IMR-90 (cell line): ENCODE measurements at regions not wholly inside any gene's neighbourhood (a gene's known extent, or its start where the extent isn't known, plus 50 kb on each side); places are given as distances from the start of the nearest gene placed in this dataset.

Experiments
- ATAC-seq: fragments of 200-7000 bp; cut with Tn5 transposase; 2 replicates; pipeline ENCODE4 v1.9.1; 2020; ENCODE audit warnings: low read depth, mild to moderate bottlenecking, moderate library complexity
- BruUV-seq: library from RNA; stranded (reverse); fragments of 400-500 nt; replicated peaks from 2 replicates; lab custom pipeline; 2021; lab: Mats Ljungman, UMichigan
- CTCF ChIA-PET: fragments of 300-600 bp; formaldehyde crosslinking; extraction: SDS; loops from one replicate; lab custom pipeline; 2021; ENCODE audit warnings: antibody characterized with exemption; lab: Yijun Ruan, JAX
- POLR2A ChIA-PET: fragments of 300-600 bp; sonication (Branson Sonifier 250); formaldehyde crosslinking; loops from one replicate; lab custom pipeline; 2022; ENCODE audit warnings: antibody characterized with exemption; ENCODE audit not compliant: unreplicated experiment; lab: Charles Lee
- DNase-seq: peaks from one replicate; pipeline ENCODE4 v3.0.0; 2013
- H2AFZ ChIP-seq: replicated peaks from 2 replicates; pipeline ENCODE3; 2013; ENCODE audit warnings: low read length, mild to moderate bottlenecking; ENCODE audit not compliant: poor library complexity
- H2AK5ac ChIP-seq: 2 replicates; pipeline ENCODE4 v1.6.1; 2013; ENCODE audit warnings: low read depth, low read length, inconsistent platforms
- H2AK9ac ChIP-seq: replicated peaks from 2 replicates; pipeline ENCODE3; 2013; ENCODE audit warnings: mild to moderate bottlenecking, low read depth, low read length, moderate library complexity; ENCODE audit not compliant: poor library complexity
- H2BK120ac ChIP-seq: 2 replicates; pipeline ENCODE4 v1.6.1; 2013; ENCODE audit warnings: low read depth, low read length, inconsistent platforms
- H2BK15ac ChIP-seq: 3 replicates; pipeline ENCODE4 v1.6.1; 2013; ENCODE audit warnings: low read depth, low read length, inconsistent platforms
- H2BK20ac ChIP-seq: 2 replicates; pipeline ENCODE4 v1.6.1; 2013; ENCODE audit warnings: low read depth, mild to moderate bottlenecking, inconsistent platforms, low read length, moderate library complexity
- H2BK5ac ChIP-seq: 2 replicates; pipeline ENCODE4 v1.6.1; 2013; ENCODE audit warnings: mild to moderate bottlenecking, low read depth, low read length, inconsistent platforms; ENCODE audit not compliant: poor library complexity, severe bottlenecking
- H3K14ac ChIP-seq: replicated peaks from 2 replicates; pipeline ENCODE4 v1.6.1; 2013; ENCODE audit warnings: low read depth, low read length, inconsistent platforms
- H3K18ac ChIP-seq: 2 replicates; pipeline ENCODE4 v1.6.1; 2013; ENCODE audit warnings: low read depth, low read length, control low read depth
- H3K23ac ChIP-seq: 2 replicates; pipeline ENCODE4 v1.6.1; 2013; ENCODE audit warnings: low read depth, low read length, inconsistent platforms
- H3K27ac ChIP-seq: 2 replicates; pipeline ENCODE4 v1.5.1; 2013; ENCODE audit warnings: mild to moderate bottlenecking, control low read depth, low read length; ENCODE audit not compliant: insufficient read depth
- H3K27me3 ChIP-seq: 2 replicates; pipeline ENCODE4 v1.6.1; 2013; ENCODE audit warnings: low read length; ENCODE audit not compliant: control insufficient read depth, insufficient read depth
- H3K36me3 ChIP-seq: 2 replicates; pipeline ENCODE4 v1.6.1; 2013; ENCODE audit warnings: low read length, mixed read lengths; ENCODE audit not compliant: control insufficient read depth, insufficient read depth
- H3K4ac ChIP-seq: 2 replicates; pipeline ENCODE4 v1.6.1; 2013; ENCODE audit warnings: low read depth, low read length, inconsistent platforms
- H3K4me1 ChIP-seq: 2 replicates; pipeline ENCODE4 v1.6.1; 2013; ENCODE audit warnings: low read length, mixed read lengths; ENCODE audit not compliant: control insufficient read depth, insufficient read depth
- H3K4me2 ChIP-seq: 2 replicates; pipeline ENCODE4 v1.6.1; 2013; ENCODE audit warnings: low read depth, mild to moderate bottlenecking, control low read depth, low read length, moderate library complexity
- H3K4me3 ChIP-seq: 2 replicates; pipeline ENCODE4 v1.5.1; 2013; ENCODE audit warnings: low read depth, mild to moderate bottlenecking, control low read depth, low read length, moderate library complexity; ENCODE audit not compliant: insufficient read depth
- H3K56ac ChIP-seq: 2 replicates; pipeline ENCODE4 v1.6.1; 2013; ENCODE audit warnings: low read length, inconsistent platforms; ENCODE audit not compliant: insufficient read depth; ENCODE audit errors: extremely low read depth
- H3K79me1 ChIP-seq, 2 experiments: 2 replicates each; pipeline ENCODE4 v1.6.1; 2013; ENCODE audit warnings: low read length in 2 of 2, inconsistent platforms in 1 of 2, low read depth in 1 of 2
- H3K9ac ChIP-seq: 2 replicates; pipeline ENCODE4 v1.6.1; 2013; ENCODE audit warnings: low read depth, low read length, control low read depth
- H3K9me1 ChIP-seq: 2 replicates; pipeline ENCODE4 v1.6.1; 2013; ENCODE audit warnings: low read length, inconsistent platforms; ENCODE audit not compliant: insufficient read depth
- H3K9me3 ChIP-seq: 2 replicates; pipeline ENCODE4 v1.6.1; 2013; ENCODE audit warnings: low read length; ENCODE audit not compliant: control insufficient read depth, insufficient read depth
- H4K20me1 ChIP-seq: 2 replicates; pipeline ENCODE4 v1.6.1; 2013; ENCODE audit warnings: low read length, inconsistent platforms; ENCODE audit not compliant: insufficient read depth
- H4K5ac ChIP-seq: 2 replicates; pipeline ENCODE4 v1.6.1; 2013; ENCODE audit warnings: mild to moderate bottlenecking, low read depth, low read length, control low read depth
- H4K8ac ChIP-seq, 2 experiments: 2 replicates each; pipeline ENCODE4 v1.6.1; 2013; ENCODE audit warnings: low read depth in 2 of 2, low read length in 2 of 2, control low read depth in 1 of 2, inconsistent platforms in 1 of 2
- H4K91ac ChIP-seq: 2 replicates; pipeline ENCODE4 v1.6.1; 2013; ENCODE audit warnings: low read depth, low read length, inconsistent platforms; ENCODE audit not compliant: insufficient read depth
- BHLHE40 ChIP-seq: fragments of 150-350 bp; IDR thresholded peaks from 2 replicates; pipeline ENCODE4 v1.6.1; 2016; ENCODE audit warnings: mild to moderate bottlenecking, low read depth, low read length
- CEBPB ChIP-seq: IDR thresholded peaks from 2 replicates; pipeline ENCODE4 v1.6.1; 2012; ENCODE audit warnings: low read depth, low read length, improper control_type of control experiment
- CHD1 ChIP-seq: IDR thresholded peaks from 2 replicates; pipeline ENCODE4 v1.6.1; 2012; ENCODE audit warnings: low read depth, low read length, improper control_type of control experiment
- ELK1 ChIP-seq: fragments of 150-350 bp; IDR thresholded peaks from 2 replicates; pipeline ENCODE4 v1.6.1; 2016; ENCODE audit warnings: low read depth, mild to moderate bottlenecking, low read length, moderate library complexity, borderline replicate concordance
- FOS ChIP-seq: fragments of 150-350 bp; IDR thresholded peaks from 2 replicates; pipeline ENCODE4 v1.6.1; 2016; ENCODE audit warnings: low read depth, low read length
- MAFK ChIP-seq: IDR thresholded peaks from 2 replicates; pipeline ENCODE4 v1.6.1; 2012; ENCODE audit warnings: low read depth, low read length, improper control_type of control experiment
- NFE2L2 ChIP-seq: fragments of 150-350 bp; IDR thresholded peaks from 2 replicates; pipeline ENCODE4 v1.6.1; 2016; ENCODE audit warnings: low read depth, mild to moderate bottlenecking, low read length
- POLR2A ChIP-seq: IDR thresholded peaks from 2 replicates; pipeline ENCODE4 v1.6.1; 2012; ENCODE audit warnings: mild to moderate bottlenecking, low read depth, low read length
- RAD21 ChIP-seq: IDR thresholded peaks from 2 replicates; pipeline ENCODE4 v1.6.1; 2012; ENCODE audit warnings: low read length, improper control_type of control experiment
- RCOR1 ChIP-seq: IDR thresholded peaks from 2 replicates; pipeline ENCODE4 v1.6.1; 2012; ENCODE audit warnings: mild to moderate bottlenecking, low read length, improper control_type of control experiment; ENCODE audit not compliant: insufficient replicate concordance
- RFX5 ChIP-seq: IDR thresholded peaks from 2 replicates; pipeline ENCODE4 v1.8.0; 2012; ENCODE audit warnings: low read depth, mild to moderate bottlenecking, low read length, moderate library complexity
- SMC3 ChIP-seq: fragments of 150-350 bp; IDR thresholded peaks from 2 replicates; pipeline ENCODE4 v1.6.1; 2016; ENCODE audit warnings: low read depth, mild to moderate bottlenecking, antibody characterized with exemption, low read length, moderate library complexity
- WGBS, 2 experiments: methylation state at CpG; one replicate each; pipeline versions ENCODE4 v1.1.5 to v1.1.7; 2013; ENCODE audit warnings: missing lambda C conversion rate in 2 of 2; ENCODE audit not compliant: insufficient read length in 1 of 2; ENCODE audit errors: extremely low coverage in 2 of 2; 5-methylcytosine and 5-hydroxymethylcytosine counted together
- dilution Hi-C: fragments of 300-500 bp; cut with HindIII; formaldehyde crosslinking; loops from one replicate; pipeline ENCODE4 v1.14.3; 2018; ENCODE audit warnings: low sequenced_read_pairs; ENCODE audit not compliant: unreplicated experiment
- in situ Hi-C: fragments of 300-500 bp; cut with MboI; formaldehyde crosslinking; loops from 3 replicates; pipeline ENCODE4 v1.14.3; 2019; ENCODE audit warnings: low sequenced_read_pairs, inconsistent platforms, mixed read lengths
- intact Hi-C: fragments of 100-400 bp; cut with micrococcal nuclease; formaldehyde crosslinking; loops from 2 replicates; pipeline ENCODE4 v1.10.0; 2022
- TF ChIP-seq, protein P1 (sequence below): conservative IDR thresholded peaks from 2 replicates; pipeline ENCODE4 v1.5.1; 2012; ENCODE audit warnings: mild to moderate bottlenecking, low read depth, low read length, improper control_type of control experiment
- TF ChIP-seq, protein P2 (sequence below): fragments of 150-350 bp; IDR thresholded peaks from 2 replicates; pipeline ENCODE4 v1.6.1; 2017; ENCODE audit warnings: mild to moderate bottlenecking, antibody characterized with exemption, low read length, low read depth

DNA sequence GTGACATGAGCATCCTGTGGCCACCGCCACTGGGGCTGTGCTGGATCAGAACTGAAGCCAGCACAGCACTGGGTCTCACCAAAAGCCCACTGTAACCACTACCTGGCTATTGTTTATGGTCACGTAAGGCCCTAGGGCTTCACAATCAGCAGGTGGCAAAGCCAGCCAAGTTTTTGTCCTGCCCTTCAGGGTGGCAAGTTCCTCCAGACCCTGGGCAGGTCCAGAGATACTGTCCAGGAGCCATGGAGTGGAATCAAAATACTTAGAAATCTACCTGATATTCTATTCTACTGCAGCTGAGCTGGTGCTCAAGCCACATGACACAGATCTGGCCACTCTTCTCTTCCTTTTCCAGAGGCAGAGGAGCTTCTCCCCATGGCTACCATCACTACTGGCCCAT lies 121.2 kb upstream of the CXXC4 start:
- BruUV-seq, result no TSS peak

More for the DNA sequence above, 121.2 kb upstream of the CXXC4 start:
- no peak overlapping the region for H3K9ac ChIP-seq
- no peak overlapping the region for H2AK5ac ChIP-seq
- H4K91ac ChIP-seq, result no peak overlapping the region
- no peaks in the 10 kb centered on the region for H3K36me3 ChIP-seq
- ATAC-seq (no peak), DNase-seq (no peak)
- dilution Hi-C loops (no loop called here), intact Hi-C loops (no loop called here), in situ Hi-C loops (no loop called here)
- H2BK20ac ChIP-seq, result no peak overlapping the region
- H3K9me1 ChIP-seq, result no peaks in the 10 kb centered on the region
- H3K4me2 ChIP-seq, result no peak overlapping the region
- H3K23ac ChIP-seq, result no peak overlapping the region
- H3K18ac ChIP-seq, result no peak overlapping the region
- H3K27ac ChIP-seq, result no peak overlapping the region
- ChIA-PET POLR2A (no interaction called here), CTCF (no interaction called here)
- H3K56ac ChIP-seq, result no peak overlapping the region
- H3K27me3 ChIP-seq, result no peaks in the 10 kb centered on the region
- no peak overlapping the region for H3K4me3 ChIP-seq
- no peak overlapping the region for H4K5ac ChIP-seq
- no peaks in the 10 kb centered on the region for H4K20me1 ChIP-seq
- no peaks in the 10 kb centered on the region for H3K79me1 ChIP-seq
- H3K4ac ChIP-seq, result no peak overlapping the region
- no peak overlapping the region for H2BK15ac ChIP-seq
- WGBS, 2 experiments, result 67% methylated on average over 1 of the region's 2 CpGs; no CpG with 5 or more reads in 1 of the 2 experiments
- no peak overlapping the region for H2BK120ac ChIP-seq
- no peaks in the 10 kb centered on the region for H3K4me1 ChIP-seq
- TF ChIP-seq MAFK (no peak), RCOR1 (no peak), NFE2L2 (no peak), RFX5 (no peak), RAD21 (no peak), SMC3 (no peak), BHLHE40 (no peak), FOS (no peak), CHD1 (no peak), CEBPB (no peak), POLR2A (no peak), ELK1 (no peak)
- TF ChIP-seq, protein P1, sequence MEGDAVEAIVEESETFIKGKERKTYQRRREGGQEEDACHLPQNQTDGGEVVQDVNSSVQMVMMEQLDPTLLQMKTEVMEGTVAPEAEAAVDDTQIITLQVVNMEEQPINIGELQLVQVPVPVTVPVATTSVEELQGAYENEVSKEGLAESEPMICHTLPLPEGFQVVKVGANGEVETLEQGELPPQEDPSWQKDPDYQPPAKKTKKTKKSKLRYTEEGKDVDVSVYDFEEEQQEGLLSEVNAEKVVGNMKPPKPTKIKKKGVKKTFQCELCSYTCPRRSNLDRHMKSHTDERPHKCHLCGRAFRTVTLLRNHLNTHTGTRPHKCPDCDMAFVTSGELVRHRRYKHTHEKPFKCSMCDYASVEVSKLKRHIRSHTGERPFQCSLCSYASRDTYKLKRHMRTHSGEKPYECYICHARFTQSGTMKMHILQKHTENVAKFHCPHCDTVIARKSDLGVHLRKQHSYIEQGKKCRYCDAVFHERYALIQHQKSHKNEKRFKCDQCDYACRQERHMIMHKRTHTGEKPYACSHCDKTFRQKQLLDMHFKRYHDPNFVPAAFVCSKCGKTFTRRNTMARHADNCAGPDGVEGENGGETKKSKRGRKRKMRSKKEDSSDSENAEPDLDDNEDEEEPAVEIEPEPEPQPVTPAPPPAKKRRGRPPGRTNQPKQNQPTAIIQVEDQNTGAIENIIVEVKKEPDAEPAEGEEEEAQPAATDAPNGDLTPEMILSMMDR, result no peak
- TF ChIP-seq, protein P2, sequence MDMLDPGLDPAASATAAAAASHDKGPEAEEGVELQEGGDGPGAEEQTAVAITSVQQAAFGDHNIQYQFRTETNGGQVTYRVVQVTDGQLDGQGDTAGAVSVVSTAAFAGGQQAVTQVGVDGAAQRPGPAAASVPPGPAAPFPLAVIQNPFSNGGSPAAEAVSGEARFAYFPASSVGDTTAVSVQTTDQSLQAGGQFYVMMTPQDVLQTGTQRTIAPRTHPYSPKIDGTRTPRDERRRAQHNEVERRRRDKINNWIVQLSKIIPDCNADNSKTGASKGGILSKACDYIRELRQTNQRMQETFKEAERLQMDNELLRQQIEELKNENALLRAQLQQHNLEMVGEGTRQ, result no peak
- H2AK9ac ChIP-seq, result no peak overlapping the region
- H3K14ac ChIP-seq, result no peak overlapping the region
- H4K8ac ChIP-seq, result no peak overlapping the region
- peaks cover 9% of the 10 kb centered on the region for H3K9me3 ChIP-seq
- H2BK5ac ChIP-seq, result no peak overlapping the region
- no peak overlapping the region for H2AFZ ChIP-seq
